ENCODE measurements at regions not wholly inside any gene's neighbourhood (a gene's known extent, or its start where the extent isn't known, plus 50 kb on each side); places are given as distances from the start of the nearest gene placed in this dataset.

GRCh38 chr15:54772663-54773062 is 424.1 kb downstream of the RSL24D1 start:
- TF ChIP-seq CTCF (conservative IDR thresholded peaks at IDR 0.05 in 1 of 2, IDR thresholded peaks at IDR 0.05 in 1 of 2; ENCODE audit: low read depth in 1 of 2, low read length in 2 of 2) (no peak), EZH2 (IDR thresholded peaks at IDR 0.05; ENCODE audit: low read length, missing control alignments) (no peak)

Measured in fibroblast of lung (primary cell).